Stimulated activated CD4-positive, alpha-beta T cell treated with anti-CD3 and anti-CD28 coated beads, Interleukin-1b, Interleukin-23, amount 100 ng/mL, for 48 hours (primary cell): ENCODE measurements at regions not wholly inside any gene's neighbourhood (a gene's known extent, or its start where the extent isn't known, plus 50 kb on each side); places are given as distances from the start of the nearest gene placed in this dataset.
"Not testable (repeated sequence)": the region's sequence is repeated elsewhere in the genome, so short reads cannot be mapped to it uniquely, and the experiment has no call there.

Experiments
- DNase-seq: peaks from one replicate; pipeline ENCODE4 v3.0.0-alpha.2; 2020

GRCh38 chr6:126206504-126207246, 133.2 kb upstream of the CENPW start:
- DNase-seq: no peak

GRCh38 chr6:126210398-126211075, 129.4 kb upstream of the CENPW start:
- DNase-seq: no peak

DNA sequence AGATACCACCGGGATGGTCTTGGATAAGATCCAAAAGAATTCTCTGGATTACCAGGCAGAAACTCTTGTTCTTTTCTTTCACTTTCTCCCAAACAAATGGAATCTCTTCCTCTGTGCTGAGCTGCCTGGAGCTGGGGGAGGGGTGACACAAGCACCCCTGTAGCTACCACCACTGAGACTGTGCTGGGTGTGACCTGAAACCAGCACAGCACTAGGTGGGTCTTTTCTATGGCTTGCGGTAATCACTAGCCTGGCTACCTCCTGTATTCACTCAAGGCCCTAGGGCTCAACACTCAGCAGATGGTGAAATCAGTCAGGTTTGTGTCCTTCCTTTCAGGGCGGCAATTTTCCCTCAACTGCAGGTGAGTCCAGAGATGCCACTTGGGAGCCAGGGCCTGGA, 122.4 kb upstream of the CENPW start:
- DNase-seq: no peak

DNA sequence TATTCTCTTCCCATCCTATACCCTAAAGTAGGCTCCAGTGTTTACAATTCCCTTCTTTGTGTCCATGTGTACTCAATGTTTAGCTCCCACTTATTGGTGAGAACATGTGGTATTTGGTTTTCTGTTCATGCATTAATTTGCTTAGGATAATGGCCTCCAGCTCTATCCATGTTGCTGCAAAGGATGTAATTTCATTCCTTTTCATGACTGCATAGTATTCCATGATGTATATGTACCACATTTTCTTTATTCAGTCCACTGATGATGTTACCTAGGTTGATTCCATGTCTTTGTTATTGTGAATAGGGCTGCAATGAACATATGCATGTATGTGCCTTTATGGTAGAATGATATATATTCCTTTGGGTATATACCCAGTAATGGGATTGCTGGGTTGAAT, 119.0 kb upstream of the CENPW start:
- not testable (repeated sequence) for DNase-seq

GRCh38 chr6:126227833-126228702, 111.8 kb upstream of the CENPW start:
- no peak for DNase-seq

DNA sequence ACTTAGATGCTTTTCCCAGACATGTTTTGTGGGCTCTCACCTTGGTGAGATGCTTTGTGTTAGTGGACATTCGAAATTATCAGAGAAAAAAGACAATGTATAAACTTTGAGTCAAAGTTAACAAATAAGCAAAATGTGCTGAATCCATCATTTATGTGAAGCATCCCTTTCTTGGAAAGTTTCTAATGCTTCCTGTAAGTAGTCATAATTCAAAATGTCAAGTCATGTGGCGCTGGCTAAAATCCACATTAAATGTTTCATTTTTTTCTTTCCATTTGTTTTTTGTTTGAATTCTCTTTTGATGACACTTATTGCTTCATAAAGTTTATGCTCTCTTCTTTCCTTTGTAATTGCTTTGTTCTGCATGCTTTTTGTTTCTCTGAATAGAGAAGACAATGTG, 107.2 kb upstream of the CENPW start:
- no peak for DNase-seq

DNA sequence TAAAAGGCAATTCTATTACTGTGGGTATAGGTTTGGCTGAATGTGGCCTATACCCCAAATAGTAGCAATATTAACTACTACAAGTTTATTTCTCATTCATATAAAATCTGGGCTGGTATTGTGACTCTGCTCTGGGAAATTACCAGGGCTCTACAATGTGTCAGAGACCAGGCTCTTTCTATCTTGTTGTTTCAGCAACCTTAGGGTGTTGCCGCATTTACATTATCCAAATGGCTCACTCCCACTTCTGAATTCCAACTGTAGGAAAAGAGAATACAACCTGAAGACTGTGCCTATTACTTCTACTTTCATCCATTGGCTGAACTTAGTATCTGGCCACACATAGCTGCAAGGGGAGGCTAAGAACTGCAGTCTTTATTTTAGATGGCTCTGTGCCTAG, 106.7 kb upstream of the CENPW start:
- DNase-seq: no peak

- DNase-seq: no peak
These were observed 104.6 kb upstream of the CENPW start for GRCh38 chr6:126235363-126235762.

DNA sequence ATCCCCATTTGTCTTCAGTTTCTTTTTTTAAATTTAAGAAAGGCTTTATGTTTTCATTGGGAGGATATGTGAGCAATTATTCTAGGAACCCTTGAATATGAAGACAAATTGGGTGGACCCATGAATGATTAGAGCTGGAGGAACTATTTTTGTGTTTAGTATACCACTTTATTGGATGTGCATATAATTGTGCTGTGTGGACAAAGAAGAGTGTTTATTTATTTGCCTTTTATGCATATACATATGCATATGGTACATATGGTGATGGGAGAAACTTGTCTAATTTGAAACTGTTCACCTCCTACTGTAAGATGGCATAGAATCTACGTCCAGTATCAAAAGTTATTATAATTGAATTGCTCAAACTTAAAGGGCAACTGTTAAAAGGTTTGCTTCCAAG, 94.8 kb upstream of the CENPW start:
- no peak for DNase-seq

DNA sequence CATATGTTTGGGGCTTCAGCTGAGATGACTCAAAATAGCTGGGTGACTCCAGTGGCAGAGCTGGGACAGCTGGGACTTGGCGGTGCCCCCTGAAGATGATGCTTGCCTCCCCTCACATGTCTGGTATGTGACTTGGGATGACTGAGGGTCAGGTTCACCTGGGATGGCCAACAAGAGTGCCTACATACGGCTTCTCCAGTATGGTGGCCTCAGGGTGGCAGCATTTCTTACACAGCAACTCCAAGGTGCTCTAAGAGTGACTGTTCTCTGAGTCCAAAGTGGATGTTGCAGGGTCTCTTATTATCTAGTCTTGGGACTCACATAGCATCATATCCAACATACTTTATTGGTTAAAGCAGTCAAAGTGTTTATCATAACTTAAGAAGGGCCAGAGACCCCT, 87.8 kb upstream of the CENPW start:
- DNase-seq: no peak

DNA sequence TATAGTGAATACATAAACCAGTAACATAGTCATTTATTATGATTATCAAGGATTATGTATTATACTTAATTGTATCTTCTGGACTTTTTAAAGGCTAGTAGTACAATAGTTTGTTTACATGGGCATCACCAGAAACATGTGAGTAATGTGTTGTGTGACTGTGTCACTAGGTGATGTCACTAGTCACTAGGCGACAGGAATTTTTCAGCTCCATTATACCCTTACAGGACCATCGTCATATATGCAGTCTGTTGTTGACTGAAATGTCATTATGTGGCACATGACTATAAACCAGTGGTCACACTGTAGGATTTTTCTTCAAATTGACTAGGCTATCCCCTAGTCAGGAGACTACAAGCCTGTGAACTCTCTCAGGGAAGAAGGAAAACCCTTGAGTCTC, 86.5 kb upstream of the CENPW start:
- no peak for DNase-seq

DNA sequence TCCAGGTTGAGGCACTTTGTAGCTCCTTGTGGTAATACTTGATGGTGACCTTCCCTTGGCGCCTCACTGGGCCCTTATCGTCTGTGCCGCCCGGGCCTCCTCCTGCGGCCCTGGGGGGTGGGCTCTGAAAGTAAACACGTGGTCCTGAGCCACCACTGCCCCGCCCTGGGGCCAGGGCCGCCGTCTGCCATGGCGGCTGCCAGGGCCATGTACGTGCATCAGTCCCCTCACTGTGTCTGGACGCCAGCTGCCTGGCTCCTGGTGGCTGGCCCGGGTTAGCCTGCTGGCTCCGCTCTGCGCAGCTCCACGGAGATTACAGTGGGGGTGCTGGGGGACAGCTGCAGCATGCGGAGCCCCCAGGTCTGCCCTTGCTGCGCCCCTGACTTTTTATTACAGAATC, 81.8 kb upstream of the CENPW start:
- no peak for DNase-seq

DNA sequence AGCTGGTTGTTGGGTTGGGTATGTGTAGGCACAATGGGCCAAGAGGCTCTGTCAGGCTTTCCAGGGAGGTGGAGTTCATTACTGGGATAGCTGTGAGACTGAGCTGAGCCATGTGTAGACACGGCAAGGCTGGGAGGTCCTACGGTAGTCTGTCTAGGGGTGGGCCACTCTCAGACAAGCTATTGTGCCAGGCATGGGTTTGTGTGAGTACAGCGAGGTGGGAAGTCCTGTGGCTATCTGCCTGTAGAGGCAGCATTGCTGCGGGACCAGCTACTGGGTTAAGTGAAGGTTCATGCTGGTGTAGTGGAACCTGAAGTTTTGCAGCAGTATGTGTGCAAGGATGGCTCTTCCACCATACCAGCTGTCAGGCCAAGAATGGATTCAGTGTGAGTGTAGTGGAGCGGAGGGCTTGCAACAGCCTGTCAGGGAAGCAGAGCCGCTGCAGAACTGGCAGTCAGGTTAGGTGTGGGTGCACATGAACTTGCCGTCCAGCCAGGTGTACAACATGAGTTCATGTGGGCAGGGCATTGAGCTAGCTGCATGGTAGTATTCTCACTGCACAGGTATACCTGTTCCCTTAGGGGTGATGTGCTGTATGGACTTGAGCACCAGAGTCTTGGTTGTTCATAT, 78.0 kb upstream of the CENPW start:
- no peak for DNase-seq

GRCh38 chr6:126264265-126264664, 75.7 kb upstream of the CENPW start:
- DNase-seq: no peak

DNA sequence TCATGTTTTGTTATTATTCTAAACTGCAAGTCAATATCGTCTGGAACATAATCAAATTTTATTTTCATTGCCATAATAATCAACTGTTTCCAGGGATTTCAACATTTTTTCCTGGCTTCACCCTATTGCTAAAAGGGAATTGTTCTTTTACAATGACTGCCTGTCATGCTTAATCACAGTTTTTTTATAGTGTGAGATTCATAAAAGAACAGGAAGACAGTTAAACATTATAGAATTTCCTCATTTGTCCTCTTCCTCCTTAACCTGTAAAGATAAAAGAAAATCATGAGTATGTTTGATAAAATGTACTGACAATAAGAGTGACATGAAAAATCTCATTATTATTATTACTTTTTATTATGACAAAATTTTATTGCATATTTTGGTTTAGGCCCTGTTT, 73.3 kb upstream of the CENPW start:
- no peak for DNase-seq

- DNase-seq: no peak
These were observed 72.3 kb upstream of the CENPW start for GRCh38 chr6:126267626-126268025.

- DNase-seq: no peak
These were observed 71.8 kb upstream of the CENPW start for GRCh38 chr6:126268092-126268491.

DNA sequence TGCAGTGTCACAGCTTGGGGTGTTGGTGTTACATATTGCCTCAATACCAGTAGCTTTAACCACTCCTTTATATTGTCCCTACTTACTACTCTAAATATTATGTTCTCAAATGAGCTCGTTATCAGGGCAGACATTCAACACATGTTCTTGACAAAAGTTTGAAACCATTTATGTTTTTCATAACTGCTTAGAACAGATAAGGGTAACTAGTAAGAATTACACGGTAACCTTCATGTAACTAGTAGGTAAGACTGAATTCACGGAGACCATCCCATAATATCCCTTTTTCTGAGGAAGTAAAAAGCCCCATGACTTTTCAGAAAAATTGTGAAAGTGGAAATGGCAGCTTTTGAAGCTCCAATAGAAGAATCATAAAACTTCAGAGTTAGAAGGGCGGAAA, 59.6 kb upstream of the CENPW start:
- no peak for DNase-seq

- no peak for DNase-seq
These were observed 54.0 kb upstream of the CENPW start for GRCh38 chr6:126285871-126286365.
